ENCODE measurements at regions not wholly inside any gene's neighbourhood (a gene's known extent, or its start where the extent isn't known, plus 50 kb on each side); places are given as distances from the start of the nearest gene placed in this dataset.

- TF ChIP-seq CTCF (conservative IDR thresholded peaks at IDR 0.05 in 1 of 2, IDR thresholded peaks at IDR 0.05 in 1 of 2; ENCODE audit: extremely low read depth in 1 of 2, insufficient read depth in 1 of 2, low read depth in 1 of 2, low read length in 2 of 2) (no peak), EZH2 (IDR thresholded peaks at IDR 0.05; ENCODE audit: borderline replicate concordance, low read length) (no peak)
Observed at GRCh38 chr6:814378-815347, 121.7 kb upstream of the EXOC2 start.

Data from mammary epithelial cell (primary cell).